Thymus (tissue), 11 donors: ENCODE measurements at regions not wholly inside any gene's neighbourhood (a gene's known extent, or its start where the extent isn't known, plus 50 kb on each side); places are given as distances from the start of the nearest gene placed in this dataset.

Experiments
- DNase-seq, 9 donors: peaks; one replicate each; pipeline ENCODE4 v3.0.0-alpha.2; 2013; ENCODE audit warnings: low spot score in 9 of 9, low read depth in 6 of 9, missing footprints in 1 of 9
- H3K27ac ChIP-seq, 2 donors: one replicate each; pipeline ENCODE4 v1.5.1; 2013; ENCODE audit warnings: control low read depth in 1 of 2, low read depth in 1 of 2, low read length in 1 of 2, mild to moderate bottlenecking in 1 of 2, moderate library complexity in 1 of 2
- H3K27me3 ChIP-seq, 2 donors: one replicate each; pipeline ENCODE4 v1.5.1; 2013; ENCODE audit warnings: low read length in 1 of 2; ENCODE audit not compliant: control insufficient read depth in 2 of 2, insufficient read depth in 1 of 2
- H3K36me3 ChIP-seq, 2 donors: one replicate each; pipeline ENCODE4 v1.5.1; 2013; ENCODE audit warnings: low read length in 1 of 2, mild to moderate bottlenecking in 1 of 2, moderate library complexity in 1 of 2; ENCODE audit not compliant: control insufficient read depth in 2 of 2, insufficient read depth in 2 of 2
- H3K4me1 ChIP-seq, 2 donors: one replicate each; pipeline ENCODE4 v1.5.1; 2013; ENCODE audit warnings: low read length in 2 of 2; ENCODE audit not compliant: control insufficient read depth in 2 of 2, insufficient read depth in 2 of 2
- H3K4me3 ChIP-seq, 2 donors: one replicate each; pipeline ENCODE4 v1.5.1; 2013; ENCODE audit warnings: low read length in 2 of 2, control low read depth in 1 of 2, mild to moderate bottlenecking in 1 of 2
- H3K9me3 ChIP-seq, 2 donors: one replicate each; pipeline ENCODE4 v1.5.1; 2013; ENCODE audit warnings: low read length in 1 of 2, mild to moderate bottlenecking in 1 of 2; ENCODE audit not compliant: control insufficient read depth in 2 of 2, insufficient read depth in 1 of 2
- WGBS: extraction: QIAGEN DNeasy Blood & Tissue Kit; methylation state at CpG from one replicate; pipeline ENCODE4 v1.1.7; 2013; 5-methylcytosine and 5-hydroxymethylcytosine counted together
- donor health status: healthy.

- Histone ChIP-seq H3K27me3 (no peaks in the 10 kb centered on the region), H3K27ac (no peak overlapping the region), H3K36me3 (no peaks in the 10 kb centered on the region), H3K4me1 (no peaks in the 10 kb centered on the region), H3K9me3 (no peaks in the 10 kb centered on the region), H3K4me3 (no peak overlapping the region)
- DNase-seq, result no peak
- WGBS, result 92% methylated on average over 2 of the region's 2 CpGs
These were observed 251.4 kb upstream of the PUDP start for GRCh38 chrX:7399373-7399772.

- H3K9me3 ChIP-seq, result no peaks in the 10 kb centered on the region
- no peak overlapping the region for H3K27ac ChIP-seq
- no peak overlapping the region for H3K4me3 ChIP-seq
- no peaks in the 10 kb centered on the region for H3K36me3 ChIP-seq
- 78% methylated on average over 2 of the region's 2 CpGs for whole genome bisulfite sequencing
- no peak for DNase-seq
- H3K27me3 ChIP-seq, result no peaks in the 10 kb centered on the region
- no peaks in the 10 kb centered on the region for H3K4me1 ChIP-seq
These were observed 242.5 kb upstream of the PUDP start for GRCh38 chrX:7390441-7390840.

GRCh38 chrX:7389576-7389975, 241.6 kb upstream of the PUDP start:
- WGBS, result 94% methylated on average over 2 of the region's 2 CpGs
- no peaks in the 10 kb centered on the region for H3K9me3 ChIP-seq

GRCh38 chrX:7385131-7385530, 237.2 kb upstream of the PUDP start:
- H3K27ac ChIP-seq, result no peak overlapping the region
- no peaks in the 10 kb centered on the region for H3K36me3 ChIP-seq
- H3K4me1 ChIP-seq, result no peaks in the 10 kb centered on the region
- no peaks in the 10 kb centered on the region for H3K9me3 ChIP-seq
- no peaks in the 10 kb centered on the region for H3K27me3 ChIP-seq
- no peak overlapping the region for H3K4me3 ChIP-seq
- 95% methylated on average over 4 of the region's 4 CpGs for WGBS
- DNase-seq, result no peak

More at GRCh38 chrX:7389576-7389975, 241.6 kb upstream of the PUDP start:
- H3K4me1 ChIP-seq, result no peaks in the 10 kb centered on the region
- H3K27ac ChIP-seq, result no peak overlapping the region
- DNase-seq, result no peak
- H3K36me3 ChIP-seq, result no peaks in the 10 kb centered on the region
- H3K4me3 ChIP-seq, result no peak overlapping the region
- no peaks in the 10 kb centered on the region for H3K27me3 ChIP-seq

GRCh38 chrX:7378406-7378805, 230.5 kb upstream of the PUDP start:
- Histone ChIP-seq H3K27ac (no peak overlapping the region), H3K9me3 (peaks cover 0 to 19% of the 10 kb centered on the region in 2 donors), H3K27me3 (no peaks in the 10 kb centered on the region), H3K36me3 (no peaks in the 10 kb centered on the region), H3K4me3 (no peak overlapping the region), H3K4me1 (no peaks in the 10 kb centered on the region)
- no peak for DNase-seq
- WGBS, result 66% methylated on average over 3 of the region's 3 CpGs

GRCh38 chrX:7372825-7373525, 225.0 kb upstream of the PUDP start:
- Histone ChIP-seq H3K9me3 (peaks cover 0 to 19% of the 10 kb centered on the region in 2 donors), H3K4me3 (no peak overlapping the region)
- WGBS, result 78% methylated on average over 7 of the region's 7 CpGs

GRCh38 chrX:7362111-7362510, 214.2 kb upstream of the PUDP start:
- Histone ChIP-seq H3K9me3 (no peaks in the 10 kb centered on the region), H3K4me1 (no peaks in the 10 kb centered on the region), H3K4me3 (no peak overlapping the region), H3K27ac (no peak overlapping the region), H3K36me3 (no peaks in the 10 kb centered on the region), H3K27me3 (no peaks in the 10 kb centered on the region)
- 98% methylated on average over 2 of the region's 2 CpGs for WGBS
- no peak for DNase-seq

More at GRCh38 chrX:7372825-7373525, 225.0 kb upstream of the PUDP start:
- Histone ChIP-seq H3K27ac (no peak overlapping the region), H3K27me3 (no peaks in the 10 kb centered on the region), H3K36me3 (no peaks in the 10 kb centered on the region), H3K4me1 (no peaks in the 10 kb centered on the region)
- no peak for DNase-seq

- no peaks in the 10 kb centered on the region for H3K27me3 ChIP-seq
- H3K4me3 ChIP-seq, result no peak overlapping the region
- no peak for DNase-seq
- no peak overlapping the region for H3K27ac ChIP-seq
- H3K36me3 ChIP-seq, result peaks cover 0 to 11% of the 10 kb centered on the region in 2 donors
- H3K4me1 ChIP-seq, result no peaks in the 10 kb centered on the region
- 88% methylated on average over 1 of the region's 1 CpG for WGBS
- no peaks in the 10 kb centered on the region for H3K9me3 ChIP-seq
These were observed 204.0 kb upstream of the PUDP start for GRCh38 chrX:7351926-7352325.

GRCh38 chrX:7347465-7347864, 199.5 kb upstream of the PUDP start:
- Histone ChIP-seq H3K36me3 (peaks cover 0 to 11% of the 10 kb centered on the region in 2 donors), H3K27me3 (no peaks in the 10 kb centered on the region), H3K4me3 (no peak overlapping the region), H3K4me1 (no peaks in the 10 kb centered on the region), H3K27ac (no peak overlapping the region), H3K9me3 (no peaks in the 10 kb centered on the region)
- WGBS, result 97% methylated on average over 5 of the region's 5 CpGs
- no peak for DNase-seq
